ENCODE measurements at regions not wholly inside any gene's neighbourhood (a gene's known extent, or its start where the extent isn't known, plus 50 kb on each side); places are given as distances from the start of the nearest gene placed in this dataset.

DNA sequence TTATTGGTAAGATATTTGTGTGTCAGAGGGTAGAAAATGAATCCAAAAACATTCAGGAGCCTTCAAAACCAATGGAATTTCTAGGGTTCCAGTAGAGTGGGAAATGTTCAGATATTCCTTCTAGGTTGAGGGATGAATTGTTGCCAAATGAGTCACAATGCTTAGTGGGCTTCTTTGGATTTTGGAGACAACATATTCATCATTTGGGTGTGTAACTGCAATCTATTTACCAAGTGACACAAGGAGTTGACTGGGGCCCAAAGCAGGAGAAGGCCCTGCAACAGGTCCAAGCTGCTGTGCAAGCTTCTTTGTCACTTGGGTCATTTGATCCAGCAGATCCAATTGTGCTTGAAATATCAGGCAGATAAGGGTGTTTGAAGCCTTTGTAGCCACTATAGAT lies 551.5 kb upstream of the PITX2 start:
- H3K27ac ChIP-seq, result no peak overlapping the region
- H3K9me3 ChIP-seq, result no peaks in the 10 kb centered on the region
- H3K27me3 ChIP-seq, result no peaks in the 10 kb centered on the region
- no peaks in the 10 kb centered on the region for H3K36me3 ChIP-seq
- DNase-seq, result no peak
- no peaks in the 10 kb centered on the region for H3K4me1 ChIP-seq (ENCODE audit: insufficient read depth)
- no peak overlapping the region for H3K4me3 ChIP-seq
- intact Hi-C loops (cut with DNase I), result no loop called here
- TF ChIP-seq POLR2A (IDR thresholded peaks at IDR 0.05) (no peak), EP300 (IDR thresholded peaks at IDR 0.05) (no peak)
- TF ChIP-seq, protein P1, sequence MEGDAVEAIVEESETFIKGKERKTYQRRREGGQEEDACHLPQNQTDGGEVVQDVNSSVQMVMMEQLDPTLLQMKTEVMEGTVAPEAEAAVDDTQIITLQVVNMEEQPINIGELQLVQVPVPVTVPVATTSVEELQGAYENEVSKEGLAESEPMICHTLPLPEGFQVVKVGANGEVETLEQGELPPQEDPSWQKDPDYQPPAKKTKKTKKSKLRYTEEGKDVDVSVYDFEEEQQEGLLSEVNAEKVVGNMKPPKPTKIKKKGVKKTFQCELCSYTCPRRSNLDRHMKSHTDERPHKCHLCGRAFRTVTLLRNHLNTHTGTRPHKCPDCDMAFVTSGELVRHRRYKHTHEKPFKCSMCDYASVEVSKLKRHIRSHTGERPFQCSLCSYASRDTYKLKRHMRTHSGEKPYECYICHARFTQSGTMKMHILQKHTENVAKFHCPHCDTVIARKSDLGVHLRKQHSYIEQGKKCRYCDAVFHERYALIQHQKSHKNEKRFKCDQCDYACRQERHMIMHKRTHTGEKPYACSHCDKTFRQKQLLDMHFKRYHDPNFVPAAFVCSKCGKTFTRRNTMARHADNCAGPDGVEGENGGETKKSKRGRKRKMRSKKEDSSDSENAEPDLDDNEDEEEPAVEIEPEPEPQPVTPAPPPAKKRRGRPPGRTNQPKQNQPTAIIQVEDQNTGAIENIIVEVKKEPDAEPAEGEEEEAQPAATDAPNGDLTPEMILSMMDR (IDR thresholded peaks at IDR 0.05), result no peak

DNA sequence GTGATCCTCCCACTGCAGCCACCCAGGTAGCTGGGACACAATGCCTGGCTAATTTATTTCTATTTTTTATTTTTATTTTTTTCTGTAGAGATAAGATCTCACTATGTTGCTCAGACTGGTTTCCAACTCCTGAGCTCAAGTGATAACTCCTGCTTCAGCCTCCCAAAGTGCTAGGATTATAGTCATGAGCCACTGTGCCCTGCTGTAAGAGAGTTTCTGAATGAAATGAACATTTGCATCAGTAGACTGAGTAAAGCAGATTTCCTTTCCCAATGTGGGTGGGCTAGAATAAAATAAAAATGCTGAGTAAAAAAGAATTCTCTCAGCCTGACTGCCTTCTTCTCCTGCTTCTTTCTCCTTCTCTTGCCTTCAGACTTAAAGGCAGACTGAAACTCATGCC lies 555.4 kb upstream of the PITX2 start:
- TF ChIP-seq, protein P1 (IDR thresholded peaks at IDR 0.05), result no peak
- TF ChIP-seq POLR2A (IDR thresholded peaks at IDR 0.05) (no peak), EP300 (IDR thresholded peaks at IDR 0.05) (no peak)
- Histone ChIP-seq H3K27me3 (no peaks in the 10 kb centered on the region), H3K9me3 (no peaks in the 10 kb centered on the region), H3K36me3 (no peaks in the 10 kb centered on the region), H3K4me3 (no peak overlapping the region), H3K27ac (no peak overlapping the region), H3K4me1 (ENCODE audit: insufficient read depth) (no peaks in the 10 kb centered on the region)
- DNase-seq, result no peak
- intact Hi-C loops (cut with DNase I), result no loop called here

DNA sequence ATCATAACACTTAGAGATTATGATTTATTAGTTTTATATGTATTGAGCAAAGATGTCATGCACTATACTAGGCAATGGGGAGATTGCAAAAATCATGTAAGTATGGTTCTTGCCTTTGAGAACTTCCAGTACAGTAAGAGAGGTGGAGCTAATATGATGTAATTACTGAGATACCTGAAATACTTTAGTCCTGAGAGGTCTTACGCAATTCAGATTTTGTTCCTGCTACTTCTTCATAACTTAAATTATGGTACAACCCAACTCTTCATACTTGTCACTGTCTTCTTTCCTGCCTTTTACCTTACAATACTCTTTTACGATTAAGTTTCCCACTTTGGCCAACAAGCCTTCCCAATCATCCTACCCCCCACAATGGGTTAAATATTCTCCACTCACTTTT lies 564.2 kb upstream of the PITX2 start:
- Histone ChIP-seq H3K4me1 (ENCODE audit: insufficient read depth) (no peaks in the 10 kb centered on the region), H3K9me3 (no peaks in the 10 kb centered on the region), H3K27ac (no peak overlapping the region), H3K36me3 (no peaks in the 10 kb centered on the region), H3K27me3 (no peaks in the 10 kb centered on the region), H3K4me3 (no peak overlapping the region)
- DNase-seq, result no peak
- TF ChIP-seq EP300 (IDR thresholded peaks at IDR 0.05), result no peak
- intact Hi-C loops (cut with DNase I), result no loop called here
- 90 to 96% (median 94%) methylated on average over 2 of the region's 2 CpGs for WGBS, 3 donors

DNA sequence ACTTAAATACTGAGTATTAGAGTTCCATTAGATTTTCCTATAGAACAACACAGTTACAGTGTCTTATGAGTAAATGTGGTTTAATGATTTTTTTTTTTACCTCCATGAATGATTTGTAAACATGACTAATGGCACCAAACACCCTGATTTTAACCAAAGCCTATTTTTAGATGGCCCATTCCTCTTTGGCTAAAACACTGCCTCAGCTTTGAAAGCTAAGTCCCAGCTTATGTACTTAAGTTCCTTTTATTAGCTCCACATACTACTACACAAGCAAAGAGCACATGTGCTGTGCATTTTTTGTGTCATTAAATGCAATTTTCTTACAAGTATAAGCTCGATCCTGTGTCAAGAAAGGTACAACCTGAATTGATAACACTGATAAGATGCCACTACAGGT lies 575.6 kb upstream of the PITX2 start:
- Histone ChIP-seq H3K4me1 (ENCODE audit: insufficient read depth) (no peaks in the 10 kb centered on the region), H3K9me3 (no peaks in the 10 kb centered on the region), H3K27me3 (no peaks in the 10 kb centered on the region), H3K4me3 (no peak overlapping the region), H3K27ac (no peak overlapping the region), H3K36me3 (no peaks in the 10 kb centered on the region)
- 50 to 61% (median 55%) methylated on average over 1 of the region's 1 CpG for WGBS, 3 donors
- intact Hi-C loops (cut with DNase I), result no loop called here
- DNase-seq, result no peak
- TF ChIP-seq, protein P1 (IDR thresholded peaks at IDR 0.05), result no peak
- TF ChIP-seq EP300 (IDR thresholded peaks at IDR 0.05) (no peak), POLR2A (IDR thresholded peaks at IDR 0.05) (no peak)

DNA sequence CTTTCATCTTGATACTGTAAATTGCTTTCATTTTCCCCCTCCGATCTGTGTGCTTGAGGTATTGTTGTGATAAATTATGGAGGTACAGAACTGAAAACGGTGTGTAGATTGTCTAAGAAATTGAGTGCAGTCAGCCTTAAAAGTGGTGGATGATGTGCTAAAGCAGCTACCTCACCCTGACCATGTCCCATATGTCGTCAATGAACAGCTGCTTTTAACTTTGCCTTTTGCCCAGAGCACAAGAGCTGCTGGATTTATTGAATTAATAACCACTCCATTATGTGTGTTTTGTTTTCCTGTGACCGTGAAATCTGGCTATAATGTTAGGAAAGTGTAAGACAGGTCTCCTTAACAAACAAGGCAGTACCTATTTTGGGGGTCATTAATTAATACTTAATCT lies 581.9 kb upstream of the PITX2 start:
- WGBS, 3 donors, result 35 to 42% (median 38%) methylated on average over 4 of the region's 4 CpGs
- intact Hi-C loops (cut with DNase I), result no loop called here

More for the DNA sequence above, 581.9 kb upstream of the PITX2 start:
- Histone ChIP-seq H3K27me3 (no peaks in the 10 kb centered on the region), H3K4me3 (no peak overlapping the region), H3K9me3 (no peaks in the 10 kb centered on the region), H3K4me1 (ENCODE audit: insufficient read depth) (no peaks in the 10 kb centered on the region), H3K36me3 (no peaks in the 10 kb centered on the region), H3K27ac (no peak overlapping the region)
- TF ChIP-seq EP300 (IDR thresholded peaks at IDR 0.05), result no peak
- no peak for TF ChIP-seq POLR2A (IDR thresholded peaks at IDR 0.05)
- TF ChIP-seq, protein P1 (IDR thresholded peaks at IDR 0.05), result no peak
- no peak for DNase-seq
